A549 (cell line): ENCODE measurements at regions not wholly inside any gene's neighbourhood (a gene's known extent, or its start where the extent isn't known, plus 50 kb on each side); places are given as distances from the start of the nearest gene placed in this dataset.

Source experiments
- ATAC-seq, 2 experiments: fragments of 200-7000 bp in 1 of 2; fragments of >200 bp in 1 of 2; cut with Nextera tagmentation in 1 of 2; cut with Tn5 transposase in 1 of 2; 3 replicates each; pipeline versions ENCODE4 v1.8.0 to v1.9.1; 2018 to 2020; ENCODE audit warnings: mild to moderate bottlenecking in 1 of 2, moderate library complexity in 1 of 2
- CTCF ChIA-PET: fragments of 300-600 bp; sonication (Branson Sonifier 250); formaldehyde crosslinking; extraction: SDS; loops from one replicate; lab custom pipeline; 2021; ENCODE audit warnings: antibody characterized with exemption, inconsistent platforms; lab: Yijun Ruan, JAX
- POLR2A ChIA-PET: fragments of 350-600 bp; formaldehyde crosslinking; extraction: SDS; loops from one replicate; lab custom pipeline; 2021; ENCODE audit warnings: antibody characterized with exemption, inconsistent platforms; lab: Yijun Ruan, JAX
- DNase-seq, 2 experiments: peaks; one replicate each; pipeline versions ENCODE4 v3.0.0 to v3.0.0-alpha.2; 2011 to 2016; ENCODE audit warnings: low read depth in 1 of 2, low spot score in 1 of 2
- FAIRE-seq: peaks from 2 replicates; lab custom pipeline; 2011; peaks lifted over from hg19 to GRCh38; lab: Jason Lieb, UNC
- H3K27ac ChIP-seq, 2 experiments: fragments of >200 bp; sonication (Bioruptor Twin); formaldehyde crosslinking; 3 replicates each; pipeline ENCODE4 v1.5.1; 2016 to 2017
- H3K4me1 ChIP-seq: fragments of >200 bp; sonication (Bioruptor Twin); formaldehyde crosslinking; 3 replicates; pipeline ENCODE4 v1.6.1; 2016
- H3K4me2 ChIP-seq: fragments of >200 bp; sonication (Bioruptor Twin); formaldehyde crosslinking; 3 replicates; pipeline ENCODE4 v1.6.1; 2016
- H3K4me3 ChIP-seq: fragments of >200 bp; sonication (Bioruptor Twin); formaldehyde crosslinking; 3 replicates; pipeline ENCODE4 v1.5.1; 2016
- H3K9me3 ChIP-seq: fragments of >200 bp; sonication (Bioruptor Twin); formaldehyde crosslinking; 3 replicates; pipeline ENCODE4 v1.6.1; 2016
- BHLHE40 ChIP-seq: IDR thresholded peaks from 2 replicates; pipeline ENCODE4 v1.6.1; 2012; ENCODE audit warnings: low read depth, low read length, inconsistent platforms
- CEBPB ChIP-seq, 2 experiments: fragments of >200 bp in 1 of 2; sonication (Bioruptor Twin) in 1 of 2; formaldehyde crosslinking in 1 of 2; IDR thresholded peaks; 2 replicates each; pipeline ENCODE4 v1.6.1; 2012 to 2016
- CHD4 ChIP-seq: fragments of 200-600 bp; sonication (generic); IDR thresholded peaks from 2 replicates; pipeline ENCODE4 v1.6.1; 2016; ENCODE audit warnings: antibody characterized with exemption, mild to moderate bottlenecking, borderline replicate concordance
- EHF ChIP-seq: fragments of 250-450 bp; sonication (Bioruptor Pico); IDR thresholded peaks from 2 replicates; pipeline ENCODE4 v1.5.0; 2020; ENCODE audit warnings: mild to moderate bottlenecking
- EHMT2 ChIP-seq: fragments of 200-600 bp; sonication (generic); IDR thresholded peaks from 2 replicates; pipeline ENCODE4 v1.6.1; 2016; ENCODE audit warnings: antibody characterized with exemption, low read depth, mild to moderate bottlenecking, moderate library complexity
- ESRRA ChIP-seq: fragments of 150-350 bp; IDR thresholded peaks from 2 replicates; pipeline ENCODE4 v1.6.1; 2014; ENCODE audit warnings: mild to moderate bottlenecking, low read length, borderline replicate concordance
- FOSB ChIP-seq: fragments of 250-450 bp; sonication (Bioruptor Pico); IDR thresholded peaks from 2 replicates; pipeline ENCODE4 v1.5.0; 2020; ENCODE audit warnings: mild to moderate bottlenecking, moderate library complexity
- FOSL2 ChIP-seq, 2 experiments: fragments of 450-650 bp in 1 of 2; fragments of >200 bp in 1 of 2; sonication (Bioruptor Twin) in 1 of 2; formaldehyde crosslinking; IDR thresholded peaks; 2 replicates each; pipeline versions ENCODE4 v1.5.0 to v1.6.1; 2016 to 2020; ENCODE audit warnings: mild to moderate bottlenecking in 1 of 2, moderate library complexity in 1 of 2
- FOXS1 ChIP-seq: fragments of 250-450 bp; sonication (Bioruptor Pico); IDR thresholded peaks from 2 replicates; pipeline ENCODE4 v1.5.0; 2020; ENCODE audit warnings: mild to moderate bottlenecking, moderate library complexity
- GATA3 ChIP-seq: IDR thresholded peaks from 2 replicates; pipeline ENCODE4 v1.6.1; 2012; ENCODE audit warnings: borderline replicate concordance
- HOXB5 ChIP-seq: fragments of 250-450 bp; sonication (Bioruptor Pico); IDR thresholded peaks from 2 replicates; pipeline ENCODE4 v1.5.0; 2020; ENCODE audit warnings: mild to moderate bottlenecking, moderate library complexity
- MAFK ChIP-seq: fragments of 450-650 bp; IDR thresholded peaks from 2 replicates; pipeline ENCODE4 v1.6.1; 2014; ENCODE audit not compliant: partially characterized antibody
- MAX ChIP-seq: IDR thresholded peaks from 2 replicates; pipeline ENCODE4 v1.6.1; 2012
- MYC ChIP-seq: IDR thresholded peaks from 2 replicates; pipeline ENCODE4 v1.6.1; 2012; ENCODE audit warnings: mild to moderate bottlenecking, inconsistent platforms, low read length, improper control_type of control experiment, borderline replicate concordance
- NFE2L2 ChIP-seq: fragments of 150-350 bp; conservative IDR thresholded peaks from 2 replicates; pipeline ENCODE4 v1.6.1; 2014; ENCODE audit warnings: low read length
- NPAS2 ChIP-seq: fragments of 250-450 bp; sonication (Bioruptor Pico); IDR thresholded peaks from 2 replicates; pipeline ENCODE4 v1.8.0; 2022; ENCODE audit warnings: mild to moderate bottlenecking, moderate library complexity, borderline replicate concordance
- PBX3 ChIP-seq: IDR thresholded peaks from 2 replicates; pipeline ENCODE4 v1.6.1; 2012
- PHF8 ChIP-seq: fragments of 200-600 bp; sonication (generic); IDR thresholded peaks from 2 replicates; pipeline ENCODE4 v1.6.1; 2016; ENCODE audit warnings: low read depth, mild to moderate bottlenecking, antibody characterized with exemption, moderate library complexity, borderline replicate concordance
- RARB ChIP-seq: fragments of 250-450 bp; sonication (Bioruptor Pico); IDR thresholded peaks from 2 replicates; pipeline ENCODE4 v1.8.0; 2021; ENCODE audit warnings: mild to moderate bottlenecking, moderate library complexity
- RCOR1 ChIP-seq: fragments of 150-350 bp; IDR thresholded peaks from 2 replicates; pipeline ENCODE4 v1.6.1; 2014; ENCODE audit warnings: antibody characterized with exemption, low read length, low read depth
- RFX5 ChIP-seq: fragments of 450-650 bp; IDR thresholded peaks from 2 replicates; pipeline ENCODE4 v1.7.1; 2014; ENCODE audit warnings: antibody characterized with exemption, mild to moderate bottlenecking, moderate library complexity
- SMC3 ChIP-seq: fragments of >200 bp; sonication (Bioruptor Twin); formaldehyde crosslinking; IDR thresholded peaks from 3 replicates; pipeline ENCODE4 v1.6.1; 2018; ENCODE audit warnings: inconsistent platforms
- TFCP2L1 ChIP-seq: fragments of 250-450 bp; sonication (Bioruptor Pico); IDR thresholded peaks from 2 replicates; pipeline ENCODE4 v1.5.0; 2021; ENCODE audit warnings: mild to moderate bottlenecking
- TP53 ChIP-seq: fragments of 250-450 bp; sonication (Bioruptor Pico); IDR thresholded peaks from 2 replicates; pipeline ENCODE4 v1.5.0; 2021; ENCODE audit warnings: mild to moderate bottlenecking, moderate library complexity
- ZSCAN20 ChIP-seq: fragments of 250-450 bp; sonication (Bioruptor Pico); IDR thresholded peaks from 2 replicates; pipeline ENCODE4 v1.8.0; 2022; ENCODE audit warnings: mild to moderate bottlenecking, moderate library complexity
- WGBS: methylation state at CpG from one replicate; pipeline ENCODE4 v1.1.6; 2017; ENCODE audit errors: missing lambda C conversion rate; 5-methylcytosine and 5-hydroxymethylcytosine counted together

GRCh38 chr7:47104206-47104549 lies 477.7 kb downstream of the TNS3 start:
- Histone ChIP-seq H3K9me3 (no peaks in the 10 kb centered on the region), H3K4me3 (no peak overlapping the region), H3K4me1 (peaks cover 4% of the 10 kb centered on the region; the same call in 1 of the 3 replicates), H3K27ac (peak overlapping the region in 1 of 2 experiments; percentile 29; a peak in 1 of 6 replicates)
- CTCF ChIA-PET = interaction anchor here (0.6 kb wide), 1 partner anchor 55 kb away, joined by 3 read pairs; no protein-coding TSS in a partner anchor
- ATAC-seq = peak in 1 of 2 experiments; percentile 50; a peak in 3 of 6 replicates
- TF ChIP-seq ESRRA (no peak), CEBPB (IDR thresholded peaks at IDR 0.05) (no peak), MAX (no peak)
- TF ChIP-seq, all 56 proteins: peak for 0
- FAIRE-seq = no peak
- WGBS = 63% methylated on average over 3 of the region's 4 CpGs
- DNase-seq = peak in 1 of 2 experiments; percentile 7
- POLR2A ChIA-PET = no interaction called here
- H3K4me2 ChIP-seq = no peak overlapping the region

DNA sequence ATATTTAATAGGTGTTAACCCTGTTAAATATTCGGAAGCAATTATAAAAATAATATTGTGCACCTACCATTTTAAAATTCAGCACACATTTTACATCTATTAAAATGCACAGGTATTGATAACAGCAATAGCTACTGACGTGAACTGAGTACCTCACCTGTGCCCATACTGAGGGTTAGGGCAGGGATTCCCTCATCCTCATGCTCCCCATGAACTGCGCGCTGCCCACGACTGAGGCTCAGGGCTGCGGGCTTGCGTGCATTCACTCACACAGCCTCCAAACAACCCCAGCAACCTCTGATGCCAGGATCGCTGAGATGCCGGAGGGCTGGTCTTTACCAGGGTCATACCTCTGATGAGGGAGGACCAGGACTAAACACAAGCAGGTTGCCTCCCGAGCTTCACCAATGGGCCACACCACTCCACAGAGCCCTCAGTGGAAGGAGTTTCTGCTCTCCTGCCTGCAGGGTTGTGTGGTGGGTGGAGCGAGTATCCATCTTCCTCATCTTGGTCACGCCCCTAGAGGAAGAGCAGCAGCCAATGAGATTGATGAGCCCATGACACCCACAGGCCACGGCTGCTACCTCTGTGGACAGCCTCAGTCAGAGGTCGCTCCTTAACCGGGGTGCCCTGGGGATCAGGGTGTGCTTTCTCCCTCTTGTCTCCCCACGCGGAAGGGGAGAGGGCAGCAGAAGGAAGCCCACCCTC lies 478.3 kb downstream of the TNS3 start:
- no peaks in the 10 kb centered on the region for H3K9me3 ChIP-seq
- FAIRE-seq = no peak
- CTCF ChIA-PET = interaction anchor here (4.8 kb wide), 1 partner anchor 1182 kb away, joined by 40 read pairs; the partner anchor contains the start of gene IGFBP3
- 89% methylated on average over 17 of the region's 17 CpGs for WGBS
- POLR2A ChIA-PET = no interaction called here
- no peak for DNase-seq
- peak overlapping the region in 1 of 2 experiments; percentile 29; a peak in 1 of 6 replicates for H3K27ac ChIP-seq
- peak in 1 of 2 experiments; percentile 58; a peak in 3 of 6 replicates for ATAC-seq
- no peak overlapping the region for H3K4me2 ChIP-seq
- H3K4me1 ChIP-seq = peaks cover 4% of the 10 kb centered on the region; the same call in 1 of the 3 replicates
- TF ChIP-seq ZSCAN20 (CRISPR knock-in tag) (no peak), PBX3 (no peak), HOXB5 (no peak), MAX (no peak), EHF (no peak), RFX5 (no peak), MYC (no peak), SMC3 (no peak), EHMT2 (no peak), TP53 (CRISPR knock-in tag) (no peak), BHLHE40 (no peak), FOSB (CRISPR knock-in tag) (no peak), TFCP2L1 (CRISPR knock-in tag) (no peak), NPAS2 (no peak), ESRRA (no peak)
- no peak overlapping the region for H3K4me3 ChIP-seq

DNA sequence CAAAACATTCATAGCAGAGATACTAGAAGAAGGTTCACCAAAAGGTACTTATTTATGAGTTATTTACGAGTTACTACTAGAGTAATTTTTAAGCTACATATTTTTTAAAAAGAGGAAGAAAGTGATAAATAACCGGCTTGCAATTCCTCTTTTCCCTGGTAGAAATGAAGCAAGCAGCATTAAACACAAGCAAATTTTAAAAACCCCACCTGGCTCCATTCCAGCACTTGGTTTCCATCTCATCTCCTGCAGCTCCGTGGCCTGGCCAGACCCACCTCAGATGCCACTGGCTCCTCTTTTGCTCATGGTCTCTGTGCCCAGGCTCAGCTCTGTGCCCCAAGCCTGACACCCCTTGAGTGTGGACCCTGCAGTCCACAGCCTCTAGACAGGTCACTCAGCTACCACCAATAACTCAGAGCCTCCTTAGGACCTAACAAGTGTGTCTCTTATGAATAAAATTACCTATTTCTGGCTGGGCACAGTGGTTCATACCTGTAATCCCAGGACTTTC lies 479.5 kb downstream of the TNS3 start:
- DNase-seq (no peak), ATAC-seq (no peak), FAIRE-seq (no peak)
- H3K4me2 ChIP-seq = no peak overlapping the region
- H3K4me1 ChIP-seq = peaks cover 4% of the 10 kb centered on the region; the same call in 1 of the 3 replicates
- H3K27ac ChIP-seq = no peak overlapping the region
- ChIA-PET POLR2A (no interaction called here), CTCF (interaction anchor here (0.5 to 4.8 kb wide), 5 partner anchors 10 to 1185 kb away, joined by 3 to 40 read pairs (median 3); partner anchors contain the start of gene IGFBP3)
- 44% methylated on average over 3 of the region's 3 CpGs for WGBS
- no peak overlapping the region for H3K4me3 ChIP-seq
- H3K9me3 ChIP-seq = no peaks in the 10 kb centered on the region
- TF ChIP-seq NFE2L2 (no peak), PHF8 (no peak), ZSCAN20 (CRISPR knock-in tag) (no peak), FOSL2 (IDR thresholded peaks at IDR 0.05) (no peak), FOSL2 (CRISPR knock-in tag; IDR thresholded peaks at IDR 0.05) (no peak), BHLHE40 (no peak), TP53 (CRISPR knock-in tag) (no peak), GATA3 (no peak), FOXS1 (no peak), NPAS2 (no peak), CHD4 (no peak), RARB (no peak), MAFK (no peak), RCOR1 (no peak), SMC3 (no peak)
